GM13976 (cell line): ENCODE measurements at regions not wholly inside any gene's neighbourhood (a gene's known extent, or its start where the extent isn't known, plus 50 kb on each side); places are given as distances from the start of the nearest gene placed in this dataset.
A peak's percentile ranks its signal among the peaks of the same experiment; 100 is the strongest.

Experiments used
- DNase-seq: peaks from one replicate; pipeline ENCODE4 v3.0.0; 2012; ENCODE audit warnings: low spot score
- in situ Hi-C: fragments of 300-500 bp; cut with MboI; formaldehyde crosslinking; loops from one replicate; pipeline ENCODE4 v1.12.0; 2022; ENCODE audit warnings: low sequenced_read_pairs, mixed read lengths, inconsistent platforms; ENCODE audit not compliant: unreplicated experiment
- TF ChIP-seq, protein P1 (sequence below): IDR thresholded peaks from 2 replicates; pipeline ENCODE4 v1.5.1; 2012; ENCODE audit warnings: borderline replicate concordance, mild to moderate bottlenecking; ENCODE audit not compliant: insufficient read depth; ENCODE audit errors: extremely low read depth, missing control alignments, control extremely low read depth

GRCh38 chr3:19632099-19633074, 301.6 kb downstream of the EFHB start:
- TF ChIP-seq, protein P1, sequence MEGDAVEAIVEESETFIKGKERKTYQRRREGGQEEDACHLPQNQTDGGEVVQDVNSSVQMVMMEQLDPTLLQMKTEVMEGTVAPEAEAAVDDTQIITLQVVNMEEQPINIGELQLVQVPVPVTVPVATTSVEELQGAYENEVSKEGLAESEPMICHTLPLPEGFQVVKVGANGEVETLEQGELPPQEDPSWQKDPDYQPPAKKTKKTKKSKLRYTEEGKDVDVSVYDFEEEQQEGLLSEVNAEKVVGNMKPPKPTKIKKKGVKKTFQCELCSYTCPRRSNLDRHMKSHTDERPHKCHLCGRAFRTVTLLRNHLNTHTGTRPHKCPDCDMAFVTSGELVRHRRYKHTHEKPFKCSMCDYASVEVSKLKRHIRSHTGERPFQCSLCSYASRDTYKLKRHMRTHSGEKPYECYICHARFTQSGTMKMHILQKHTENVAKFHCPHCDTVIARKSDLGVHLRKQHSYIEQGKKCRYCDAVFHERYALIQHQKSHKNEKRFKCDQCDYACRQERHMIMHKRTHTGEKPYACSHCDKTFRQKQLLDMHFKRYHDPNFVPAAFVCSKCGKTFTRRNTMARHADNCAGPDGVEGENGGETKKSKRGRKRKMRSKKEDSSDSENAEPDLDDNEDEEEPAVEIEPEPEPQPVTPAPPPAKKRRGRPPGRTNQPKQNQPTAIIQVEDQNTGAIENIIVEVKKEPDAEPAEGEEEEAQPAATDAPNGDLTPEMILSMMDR: no peak
- in situ Hi-C loops: no loop called here
- no peak for DNase-seq

DNA sequence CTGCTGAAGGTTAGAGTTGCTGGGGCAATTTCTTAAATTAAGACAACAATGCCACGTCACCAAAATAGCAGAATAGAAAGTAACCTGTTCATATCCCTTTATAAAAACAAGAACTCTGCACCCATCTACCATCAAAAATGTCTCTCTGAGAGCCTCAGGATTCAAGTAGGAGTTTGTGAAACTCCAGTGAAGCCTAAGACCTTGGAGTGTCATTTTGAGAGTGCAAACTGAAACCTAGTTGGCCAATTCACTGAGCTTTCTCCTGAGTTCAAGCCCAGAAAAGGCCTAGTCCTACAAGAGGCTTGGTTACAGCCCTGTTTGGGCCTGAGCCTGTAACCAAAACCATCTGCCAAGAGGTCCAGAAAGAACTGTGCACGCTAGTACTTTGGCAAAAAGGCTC, 335.1 kb downstream of the EFHB start:
- in situ Hi-C loops: no loop called here
- peak; percentile 4 for DNase-seq
- TF ChIP-seq, protein P1: no peak

DNA sequence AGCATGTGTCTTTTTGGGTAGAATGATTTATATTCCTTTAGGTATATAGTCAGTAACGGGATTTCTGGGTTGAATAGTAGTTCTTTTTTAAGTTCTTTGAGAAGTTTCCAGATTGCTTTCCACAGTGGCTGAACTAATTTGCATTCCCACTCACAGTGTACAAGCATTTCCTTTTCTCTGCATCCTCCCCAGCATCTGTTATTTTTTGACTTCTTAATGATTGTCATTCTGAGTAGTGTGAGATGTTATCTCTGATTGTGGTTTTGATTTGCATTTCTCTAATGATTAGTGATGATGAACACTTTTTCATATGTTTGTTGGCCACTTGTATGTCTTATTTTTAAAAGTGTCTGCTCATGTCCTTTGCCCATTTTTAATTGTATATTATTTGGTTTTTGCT, 337.6 kb downstream of the EFHB start:
- DNase-seq: no peak
- TF ChIP-seq, protein P1: no peak
- in situ Hi-C loops: no loop called here

DNA sequence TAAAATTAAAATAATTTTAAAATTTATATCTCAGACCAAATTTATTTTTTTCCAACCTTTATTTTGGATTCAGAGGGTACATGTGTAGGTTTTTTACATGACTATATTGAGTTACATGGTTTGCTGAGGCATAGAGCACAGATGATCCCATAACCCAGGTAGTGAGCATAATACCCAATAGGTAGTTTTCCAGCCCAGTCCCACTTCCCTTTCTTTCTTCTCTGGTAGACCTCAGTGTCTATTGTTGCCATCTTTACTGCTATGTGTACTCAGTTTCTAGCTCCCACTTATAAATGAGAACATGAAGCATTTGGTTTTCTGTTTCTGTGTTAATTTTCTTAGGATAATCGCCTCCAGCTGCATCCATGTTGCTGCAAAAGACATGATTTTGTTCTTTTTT, 338.1 kb downstream of the EFHB start:
- DNase-seq: no peak
- in situ Hi-C loops: no loop called here
- TF ChIP-seq, protein P1: no peak
